Cardiac fibroblast (primary cell): ENCODE measurements at regions not wholly inside any gene's neighbourhood (a gene's known extent, or its start where the extent isn't known, plus 50 kb on each side); places are given as distances from the start of the nearest gene placed in this dataset.

ENCODE experiments used
- DNase-seq, 2 donors: peaks; one replicate each; pipeline versions ENCODE4 v3.0.0 to v3.0.0-alpha.2; 2010; ENCODE audit warnings: low read depth in 2 of 2
- H3K4me3 ChIP-seq, 2 donors: replicated peaks in 1 of 2; 1 replicate in 1 of 2; 2 replicates in 1 of 2; pipeline ENCODE4 v1.5.1; 2011; ENCODE audit warnings: low read depth in 2 of 2, low read length in 2 of 2, mild to moderate bottlenecking in 2 of 2, moderate library complexity in 1 of 2
- CTCF ChIP-seq: IDR thresholded peaks from one replicate; pipeline ENCODE4 v1.5.1; 2011; ENCODE audit warnings: low read depth, mild to moderate bottlenecking, low read length, inconsistent platforms

- peak; percentile 60 for TF ChIP-seq CTCF
- no peak overlapping the region for H3K4me3 ChIP-seq
- DNase-seq: peak; percentile 40 to 57
Measured at GRCh38 chr13:76016799-76017400, 380.8 kb downstream of the LMO7 start.

GRCh38 chr13:76014406-76015318 is 378.5 kb downstream of the LMO7 start:
- DNase-seq: peak; percentile 25 to 33
- no peak for TF ChIP-seq CTCF
- no peak overlapping the region for H3K4me3 ChIP-seq

- no peak for TF ChIP-seq CTCF
- peak; percentile 35 to 53 for DNase-seq
- no peak overlapping the region for H3K4me3 ChIP-seq
Measured at GRCh38 chr13:76012091-76012721, 376.1 kb downstream of the LMO7 start.

GRCh38 chr13:76009267-76009890 is 373.2 kb downstream of the LMO7 start:
- DNase-seq: peak in 1 of 2 donors; percentile 48
- TF ChIP-seq CTCF: no peak
- no peak overlapping the region for H3K4me3 ChIP-seq

GRCh38 chr13:76004416-76004815 is 368.3 kb downstream of the LMO7 start:
- peak in 1 of 2 donors; percentile 57 for DNase-seq
- H3K4me3 ChIP-seq: no peak overlapping the region
- TF ChIP-seq CTCF: no peak

- no peak for TF ChIP-seq CTCF
- no peak for DNase-seq
- no peak overlapping the region for H3K4me3 ChIP-seq
Measured at GRCh38 chr13:76000131-76000530, 364.0 kb downstream of the LMO7 start.
